Activated CD4-positive, alpha-beta T cell treated with anti-CD3 and anti-CD28 coated beads, Interleukin-2, amount 10 ng/mL, durations not matched to agents 24 days and 14 days (primary cell): ENCODE measurements at regions not wholly inside any gene's neighbourhood (a gene's known extent, or its start where the extent isn't known, plus 50 kb on each side); places are given as distances from the start of the nearest gene placed in this dataset.

ENCODE experiments used
- DNase-seq: peaks from one replicate; pipeline ENCODE4 v3.0.0; 2022
- H3K27ac Mint-ChIP-seq: one replicate; pipeline ENCODE4 v1.8.0; 2022; ENCODE audit warnings: mild to moderate bottlenecking, mixed read lengths
- H3K27me3 Mint-ChIP-seq: one replicate; pipeline ENCODE4 v1.8.0; 2022; ENCODE audit warnings: mixed read lengths
- H3K36me3 Mint-ChIP-seq: one replicate; pipeline ENCODE4 v1.8.0; 2022; ENCODE audit warnings: low read depth, mild to moderate bottlenecking, mixed read lengths
- H3K4me1 Mint-ChIP-seq: one replicate; pipeline ENCODE4 v1.8.0; 2021; ENCODE audit warnings: mixed read lengths
- H3K4me3 Mint-ChIP-seq: one replicate; pipeline ENCODE4 v1.8.0; 2022; ENCODE audit warnings: mild to moderate bottlenecking, moderate library complexity, mixed read lengths
- H3K9me3 Mint-ChIP-seq: one replicate; pipeline ENCODE4 v1.8.0; 2021; ENCODE audit warnings: mixed read lengths
- intact Hi-C: fragments of 100-400 bp; cut with micrococcal nuclease; formaldehyde crosslinking; loops from one replicate; pipeline ENCODE4 v1.15.1; 2023

DNA sequence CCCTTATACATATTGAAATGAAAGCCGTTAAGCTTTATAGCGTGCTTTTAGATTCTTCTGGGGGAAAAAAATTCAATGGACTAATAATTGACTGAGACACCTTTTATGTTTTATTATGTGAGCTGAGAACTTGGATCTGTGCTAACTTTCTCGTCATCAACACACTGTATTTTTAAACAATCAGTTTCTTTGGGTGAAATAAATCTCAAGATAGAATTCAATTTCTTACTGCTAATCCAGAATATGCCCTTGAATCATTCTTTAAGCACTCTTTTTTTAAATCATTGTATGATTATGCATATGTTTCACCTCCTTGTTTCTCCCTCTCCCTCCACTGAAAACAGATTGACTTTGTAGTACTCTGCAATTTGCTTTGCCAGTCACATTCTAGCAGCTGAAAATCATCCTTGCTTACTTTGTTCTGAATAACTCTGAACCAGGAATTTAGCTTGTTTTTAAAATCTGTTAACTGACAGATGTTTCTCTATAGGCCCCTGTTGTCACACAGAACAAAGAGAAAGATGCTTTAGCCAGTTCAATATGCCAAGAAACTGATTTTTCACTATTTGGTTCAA lies 81.5 kb downstream of the SLIT2 start:
- Mint-ChIP-seq H3K27me3 (no peaks in the 10 kb centered on the region), H3K9me3 (peaks cover 3% of the 10 kb centered on the region), H3K4me3 (no peak overlapping the region), H3K27ac (no peak overlapping the region), H3K4me1 (no peaks in the 10 kb centered on the region), H3K36me3 (no peaks in the 10 kb centered on the region)
- intact Hi-C loops: no loop called here
- no peak for DNase-seq

DNA sequence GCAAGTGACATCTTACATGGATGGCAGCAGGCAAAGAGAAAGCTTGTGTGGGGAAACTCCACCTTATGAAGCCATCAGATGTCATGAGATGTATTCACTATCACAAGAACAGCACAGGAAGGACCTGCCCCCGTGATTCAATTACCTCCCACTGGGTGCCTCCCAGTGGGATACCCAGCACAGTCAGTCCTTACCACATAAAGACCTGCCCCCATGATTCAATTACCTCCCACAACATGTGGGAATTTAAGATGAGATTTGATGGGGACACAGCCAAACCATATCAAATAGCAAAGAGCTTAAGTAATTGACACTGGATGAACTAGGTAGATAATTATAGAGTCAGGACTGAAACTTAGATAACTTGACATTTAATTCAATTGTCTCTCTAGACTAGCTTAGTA lies 85.6 kb downstream of the SLIT2 start:
- Mint-ChIP-seq H3K4me1 (no peaks in the 10 kb centered on the region), H3K27me3 (no peaks in the 10 kb centered on the region), H3K36me3 (no peaks in the 10 kb centered on the region), H3K4me3 (no peak overlapping the region), H3K27ac (no peak overlapping the region), H3K9me3 (peaks cover 3% of the 10 kb centered on the region)
- intact Hi-C loops: no loop called here
- no peak for DNase-seq

DNA sequence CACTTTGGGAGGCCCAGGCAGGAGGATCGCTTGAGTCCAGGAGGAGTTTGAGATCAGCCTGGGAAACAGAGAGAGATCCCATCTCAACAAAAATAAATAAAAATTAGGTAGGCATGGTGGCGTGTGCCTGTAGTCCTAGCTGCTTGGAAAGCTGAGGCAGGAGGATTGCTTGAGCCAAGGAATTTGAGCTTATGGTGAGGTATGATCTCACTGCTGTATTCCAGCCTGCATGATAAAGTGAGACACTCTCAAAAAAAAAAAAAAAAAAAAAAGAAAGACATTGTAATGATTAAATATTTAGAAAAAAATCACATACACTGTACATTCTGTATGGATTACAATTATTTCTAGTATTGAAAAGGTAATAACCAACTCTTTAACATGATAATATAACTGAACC lies 87.1 kb downstream of the SLIT2 start:
- no peak overlapping the region for H3K4me3 Mint-ChIP-seq

DNA sequence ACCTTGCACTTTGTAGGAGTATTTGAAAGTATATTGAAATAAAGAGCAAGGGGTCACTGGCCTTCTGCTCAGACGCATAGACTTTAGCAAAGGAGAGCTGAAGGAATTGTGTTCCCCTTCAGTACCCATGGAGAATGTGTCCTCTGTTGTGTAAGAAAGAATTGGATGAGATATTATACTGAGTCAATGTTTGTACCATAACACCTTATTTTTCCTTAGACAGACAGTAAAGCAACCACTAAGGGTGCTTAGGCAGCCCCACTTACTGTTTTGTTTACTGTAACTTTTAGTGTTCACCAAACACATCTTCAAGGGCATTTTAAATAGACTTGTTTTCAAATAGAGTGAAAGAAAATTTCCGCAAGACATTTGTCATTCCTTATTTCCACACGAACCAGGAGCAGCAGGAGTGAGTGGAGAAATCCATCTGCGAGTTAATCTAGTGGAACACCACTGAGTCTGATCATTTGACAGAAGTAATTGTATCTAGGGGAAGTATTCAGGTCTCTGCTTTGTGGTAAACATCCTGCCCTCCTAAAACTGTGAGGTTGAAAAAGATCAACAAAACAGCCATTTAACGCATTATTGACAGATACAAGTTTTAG lies 89.5 kb downstream of the SLIT2 start:
- Mint-ChIP-seq H3K4me3 (no peak overlapping the region), H3K27me3 (no peaks in the 10 kb centered on the region), H3K4me1 (no peaks in the 10 kb centered on the region), H3K9me3 (peaks cover 2% of the 10 kb centered on the region), H3K27ac (no peak overlapping the region), H3K36me3 (no peaks in the 10 kb centered on the region)
- intact Hi-C loops: no loop called here
- DNase-seq: no peak

More for the DNA sequence above, 87.1 kb downstream of the SLIT2 start:
- intact Hi-C loops: no loop called here
- Mint-ChIP-seq H3K9me3 (peaks cover 3% of the 10 kb centered on the region), H3K27ac (no peak overlapping the region), H3K27me3 (no peaks in the 10 kb centered on the region), H3K36me3 (no peaks in the 10 kb centered on the region), H3K4me1 (no peaks in the 10 kb centered on the region)
- DNase-seq: no peak

DNA sequence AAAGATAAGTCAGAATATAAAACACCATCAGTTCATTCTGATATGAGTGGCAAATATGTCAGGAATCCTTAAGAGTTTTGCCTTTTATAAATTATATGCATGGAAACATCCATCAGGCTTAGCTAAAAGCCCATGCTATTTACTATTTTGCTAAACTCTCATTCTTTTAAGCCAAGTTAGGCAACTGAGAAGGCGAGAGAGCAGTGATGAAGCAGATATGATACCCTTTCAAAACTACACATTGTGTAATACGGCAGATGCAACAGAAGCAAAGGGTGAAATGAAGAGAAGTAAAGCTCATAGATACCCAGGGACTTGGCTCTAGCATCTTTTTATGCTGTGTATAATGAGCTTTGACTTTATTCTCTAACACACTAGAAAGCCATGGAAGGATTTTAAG lies 95.8 kb downstream of the SLIT2 start:
- DNase-seq: no peak

DNA sequence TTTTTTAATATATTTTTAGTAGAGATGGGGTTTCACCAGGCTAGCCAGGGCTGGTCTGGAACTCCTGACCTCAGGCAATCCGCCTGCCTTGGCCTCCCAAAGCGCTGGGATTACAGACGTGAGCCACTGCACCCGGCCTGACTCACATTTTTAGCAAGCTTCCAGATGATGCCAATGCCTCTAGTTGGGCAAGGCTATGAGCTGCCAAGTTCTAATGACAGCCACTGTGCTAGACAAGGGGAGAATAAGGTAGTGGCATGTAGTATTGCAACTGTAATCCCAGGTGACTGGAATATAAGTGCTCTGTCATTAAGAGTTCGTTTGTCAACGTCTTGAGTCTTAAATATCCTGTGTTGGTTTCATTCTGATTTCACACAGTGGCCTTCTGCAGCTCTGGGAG lies 96.7 kb downstream of the SLIT2 start:
- Mint-ChIP-seq H3K4me3 (no peak overlapping the region), H3K9me3 (no peaks in the 10 kb centered on the region), H3K27ac (no peak overlapping the region), H3K36me3 (no peaks in the 10 kb centered on the region), H3K27me3 (no peaks in the 10 kb centered on the region), H3K4me1 (no peaks in the 10 kb centered on the region)
- intact Hi-C loops: no loop called here
- DNase-seq: no peak

More for the DNA sequence above, 95.8 kb downstream of the SLIT2 start:
- intact Hi-C loops: no loop called here
- Mint-ChIP-seq H3K27ac (no peak overlapping the region), H3K9me3 (no peaks in the 10 kb centered on the region), H3K27me3 (no peaks in the 10 kb centered on the region), H3K4me3 (no peak overlapping the region), H3K4me1 (no peaks in the 10 kb centered on the region), H3K36me3 (no peaks in the 10 kb centered on the region)

DNA sequence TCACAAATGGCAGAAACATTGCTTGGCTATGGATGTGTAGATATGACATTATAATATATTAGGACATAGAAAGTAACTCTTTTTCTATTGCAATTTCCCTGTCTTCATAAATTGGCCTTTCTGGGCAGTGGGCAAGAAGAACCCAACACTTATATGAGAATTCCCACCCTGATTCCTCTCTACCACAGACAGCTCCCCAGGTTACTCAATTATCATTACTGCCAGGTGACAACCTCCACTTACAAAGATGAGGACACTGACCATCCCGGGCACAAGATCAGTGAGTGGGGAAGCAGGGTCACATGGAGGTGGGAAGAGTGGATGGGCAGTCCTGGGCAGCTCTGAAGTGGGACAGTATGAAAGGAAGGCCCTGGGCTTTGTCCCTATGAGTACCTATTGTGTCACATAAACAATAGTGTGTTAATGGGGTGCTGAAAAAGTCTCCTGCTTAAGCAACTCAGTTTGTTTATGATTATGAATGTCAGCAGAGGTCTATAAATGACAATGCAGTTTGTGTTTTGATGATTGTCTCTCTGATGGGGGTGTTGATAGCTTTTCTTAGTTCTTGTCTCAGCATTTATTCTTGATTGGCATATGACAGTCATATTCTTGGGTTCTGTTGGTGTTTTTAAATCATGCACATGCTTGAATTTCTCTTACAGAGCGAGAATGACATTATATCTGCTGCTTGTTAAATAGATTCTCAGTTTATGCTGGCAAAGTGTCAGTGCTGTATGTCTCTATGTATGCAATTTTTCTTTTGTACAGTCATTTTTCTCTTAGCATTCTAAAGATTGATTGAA lies 99.9 kb downstream of the SLIT2 start:
- Mint-ChIP-seq H3K36me3 (no peaks in the 10 kb centered on the region), H3K27me3 (no peaks in the 10 kb centered on the region), H3K4me3 (no peak overlapping the region), H3K4me1 (no peaks in the 10 kb centered on the region), H3K27ac (no peak overlapping the region), H3K9me3 (no peaks in the 10 kb centered on the region)
- DNase-seq: no peak
- intact Hi-C loops: no loop called here

DNA sequence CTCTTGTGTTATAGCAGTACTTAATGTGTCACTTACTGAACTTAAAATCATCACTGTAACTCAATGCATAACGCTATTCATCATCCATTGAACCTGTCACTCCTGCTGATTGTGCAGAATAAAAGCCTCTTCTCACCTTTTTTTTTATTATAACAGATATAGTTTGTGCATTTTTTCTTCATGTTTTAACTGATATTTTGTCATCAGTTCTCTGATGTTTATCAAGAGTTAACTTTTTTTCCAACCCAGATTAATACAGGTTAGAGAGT lies 100.4 kb downstream of the SLIT2 start:
- Mint-ChIP-seq H3K36me3 (no peaks in the 10 kb centered on the region), H3K27ac (no peak overlapping the region), H3K4me1 (no peaks in the 10 kb centered on the region), H3K9me3 (no peaks in the 10 kb centered on the region), H3K27me3 (no peaks in the 10 kb centered on the region), H3K4me3 (no peak overlapping the region)
- DNase-seq: no peak
- intact Hi-C loops: no loop called here

DNA sequence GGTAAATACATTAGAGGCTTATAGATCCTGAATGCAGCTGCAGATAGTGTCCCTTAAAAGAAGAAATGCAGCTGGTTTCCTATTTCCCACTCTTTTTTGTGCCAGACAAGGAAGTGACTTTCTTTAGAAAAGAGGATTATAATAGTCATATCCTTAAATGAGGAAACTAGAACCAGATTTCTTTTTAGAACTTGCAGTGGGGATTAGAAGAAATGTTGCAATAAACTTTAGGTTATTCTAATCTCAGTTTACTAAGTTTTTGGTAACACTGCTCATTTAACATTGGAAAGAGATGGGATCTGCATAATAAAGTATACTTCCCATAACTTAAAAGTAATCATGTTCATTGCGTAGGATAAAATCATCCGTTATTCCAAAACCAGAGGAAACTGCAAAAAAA lies 101.9 kb downstream of the SLIT2 start:
- no peak for DNase-seq
- H3K4me3 Mint-ChIP-seq: no peak overlapping the region
- H3K4me1 Mint-ChIP-seq: no peaks in the 10 kb centered on the region
- no peak overlapping the region for H3K27ac Mint-ChIP-seq
- H3K36me3 Mint-ChIP-seq: no peaks in the 10 kb centered on the region
- no peaks in the 10 kb centered on the region for H3K9me3 Mint-ChIP-seq
- no peaks in the 10 kb centered on the region for H3K27me3 Mint-ChIP-seq
- intact Hi-C loops: no loop called here

DNA sequence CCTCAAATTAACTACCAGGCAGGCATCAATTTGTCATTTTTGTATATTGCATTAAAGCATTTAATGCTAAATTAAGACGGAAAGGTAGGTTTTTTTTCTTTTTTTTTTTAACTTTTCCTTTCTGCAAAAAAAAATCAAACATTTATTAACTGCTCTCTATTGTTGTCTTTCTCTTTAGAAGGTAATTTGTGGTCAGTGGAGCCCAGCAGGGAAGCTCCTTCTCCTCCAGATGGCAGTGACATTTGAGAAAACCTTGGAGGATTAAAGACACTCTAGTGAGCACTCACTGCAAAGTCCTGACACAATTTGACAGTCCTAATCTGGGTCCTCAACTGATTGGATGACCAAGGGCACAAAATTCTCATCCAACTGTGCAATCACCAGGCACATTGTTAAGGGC lies 102.4 kb downstream of the SLIT2 start:
- no peaks in the 10 kb centered on the region for H3K4me1 Mint-ChIP-seq
- no peaks in the 10 kb centered on the region for H3K36me3 Mint-ChIP-seq
- DNase-seq: no peak
- no peak overlapping the region for H3K4me3 Mint-ChIP-seq
- intact Hi-C loops: no loop called here
- H3K27me3 Mint-ChIP-seq: no peaks in the 10 kb centered on the region
- H3K9me3 Mint-ChIP-seq: no peaks in the 10 kb centered on the region
- no peak overlapping the region for H3K27ac Mint-ChIP-seq

DNA sequence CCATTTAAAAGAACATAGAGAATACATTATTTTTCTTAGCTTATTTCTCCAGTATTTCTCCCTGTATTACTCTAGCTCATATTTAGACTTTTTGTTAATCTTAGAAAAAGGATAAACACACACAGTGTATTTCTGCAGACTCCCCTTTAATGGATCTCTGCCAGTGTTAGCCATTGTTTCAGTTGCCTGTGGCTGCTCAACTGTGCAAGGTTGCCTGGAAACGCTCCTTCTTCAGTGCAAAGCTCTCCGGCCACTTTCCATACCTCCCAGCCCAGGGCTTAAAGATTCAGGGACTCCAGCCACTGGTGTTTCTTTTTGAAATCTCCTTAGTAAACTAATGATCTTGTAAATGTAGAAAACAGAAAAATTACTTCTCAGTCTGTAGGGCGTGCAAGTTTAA lies 104.9 kb downstream of the SLIT2 start:
- no peak overlapping the region for H3K27ac Mint-ChIP-seq
- DNase-seq: no peak
- H3K4me1 Mint-ChIP-seq: no peaks in the 10 kb centered on the region
- H3K9me3 Mint-ChIP-seq: no peaks in the 10 kb centered on the region
- no peak overlapping the region for H3K4me3 Mint-ChIP-seq
- no peaks in the 10 kb centered on the region for H3K36me3 Mint-ChIP-seq
- H3K27me3 Mint-ChIP-seq: no peaks in the 10 kb centered on the region
- intact Hi-C loops: no loop called here

DNA sequence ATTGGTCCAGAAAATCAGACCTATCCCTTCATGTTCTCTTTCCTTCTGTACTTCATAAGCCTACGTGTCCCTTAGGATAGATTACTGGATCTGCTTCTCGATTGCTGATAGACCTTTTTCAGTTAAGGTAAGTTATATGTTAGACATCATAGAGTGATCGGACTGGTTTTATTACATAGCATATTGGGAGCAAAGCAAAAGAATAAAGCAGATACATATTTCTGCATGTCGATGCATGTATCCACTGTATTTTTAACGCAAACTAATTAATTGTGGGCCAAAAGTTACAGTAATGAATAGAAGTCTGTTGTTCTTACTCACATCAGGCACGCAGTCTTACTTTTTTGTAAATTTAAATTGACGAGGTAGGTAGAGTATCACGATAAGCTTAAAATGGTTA lies 106.4 kb downstream of the SLIT2 start:
- intact Hi-C loops: no loop called here
- Mint-ChIP-seq H3K4me1 (no peaks in the 10 kb centered on the region), H3K27ac (no peak overlapping the region), H3K4me3 (no peak overlapping the region), H3K27me3 (no peaks in the 10 kb centered on the region), H3K36me3 (no peaks in the 10 kb centered on the region), H3K9me3 (no peaks in the 10 kb centered on the region)
- DNase-seq: no peak

DNA sequence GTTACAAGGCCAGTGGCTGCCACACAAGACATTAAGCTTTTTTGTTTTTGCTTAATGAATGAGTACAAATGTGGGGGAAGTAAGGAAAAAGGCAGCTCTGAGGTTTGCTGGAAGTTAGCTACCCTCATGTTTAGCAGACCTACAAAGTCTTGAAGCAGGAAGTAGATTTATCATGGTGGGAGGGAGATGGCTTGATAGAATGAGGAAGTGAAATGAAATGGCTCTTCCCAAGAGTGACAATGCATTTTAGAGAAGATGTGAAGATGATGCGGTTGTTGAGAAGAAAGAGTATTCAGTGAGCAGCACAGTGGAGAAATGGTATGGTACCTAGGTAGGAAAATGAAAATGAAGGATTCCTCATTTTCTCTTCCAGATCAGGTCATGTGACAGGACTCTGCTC lies 108.0 kb downstream of the SLIT2 start:
- H3K4me3 Mint-ChIP-seq: no peak overlapping the region
- no peaks in the 10 kb centered on the region for H3K4me1 Mint-ChIP-seq
- no peak overlapping the region for H3K27ac Mint-ChIP-seq
- H3K27me3 Mint-ChIP-seq: no peaks in the 10 kb centered on the region
- H3K36me3 Mint-ChIP-seq: no peaks in the 10 kb centered on the region
- no peak for DNase-seq
- intact Hi-C loops: no loop called here
- H3K9me3 Mint-ChIP-seq: no peaks in the 10 kb centered on the region

DNA sequence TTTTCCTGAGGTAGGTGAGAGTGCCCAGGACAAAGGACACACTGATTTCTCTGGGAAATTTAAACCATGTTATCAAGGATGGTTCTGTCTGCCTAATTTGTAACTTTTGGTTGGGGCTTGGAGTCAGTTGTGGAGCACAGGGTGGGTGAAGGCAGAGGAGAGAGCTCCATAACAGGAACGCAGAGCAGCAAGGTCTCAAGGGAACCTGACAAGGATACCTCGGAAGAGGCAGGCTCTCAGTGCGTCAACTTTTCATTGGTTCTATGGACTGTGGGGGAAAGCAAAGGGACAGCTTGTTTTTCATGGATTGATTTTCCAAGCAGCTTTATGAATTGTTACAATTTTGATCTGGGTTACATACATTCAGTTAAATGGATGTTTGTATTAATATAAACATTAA lies 110.4 kb downstream of the SLIT2 start:
- no peak overlapping the region for H3K4me3 Mint-ChIP-seq
- H3K36me3 Mint-ChIP-seq: no peaks in the 10 kb centered on the region
- no peaks in the 10 kb centered on the region for H3K27me3 Mint-ChIP-seq
- H3K27ac Mint-ChIP-seq: no peak overlapping the region
- no peaks in the 10 kb centered on the region for H3K9me3 Mint-ChIP-seq
- intact Hi-C loops: no loop called here
- H3K4me1 Mint-ChIP-seq: no peaks in the 10 kb centered on the region
- no peak for DNase-seq

DNA sequence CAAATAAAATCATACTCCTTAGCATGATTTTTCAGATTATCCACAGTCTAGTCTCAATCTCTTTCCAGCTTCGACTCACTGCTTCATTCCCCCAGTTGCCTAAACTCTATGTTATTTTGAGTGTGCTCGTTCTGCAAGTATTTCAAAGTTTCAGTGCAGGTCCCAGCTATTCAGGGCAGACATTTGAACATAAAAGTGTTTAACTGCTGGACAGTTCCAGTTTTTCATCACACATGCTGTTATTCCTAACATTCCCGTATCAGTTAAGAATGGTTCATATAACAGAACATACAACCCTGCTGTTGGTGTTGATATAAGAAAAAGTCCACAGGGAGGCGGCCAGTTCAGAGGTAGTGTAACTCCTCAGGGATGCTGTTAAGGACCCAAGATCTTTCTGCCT lies 113.3 kb downstream of the SLIT2 start:
- H3K27ac Mint-ChIP-seq: no peak overlapping the region
- no peaks in the 10 kb centered on the region for H3K36me3 Mint-ChIP-seq
- no peak for DNase-seq
- H3K9me3 Mint-ChIP-seq: no peaks in the 10 kb centered on the region
- intact Hi-C loops: no loop called here
- H3K4me1 Mint-ChIP-seq: no peaks in the 10 kb centered on the region
- no peaks in the 10 kb centered on the region for H3K27me3 Mint-ChIP-seq
- no peak overlapping the region for H3K4me3 Mint-ChIP-seq
